ENCODE measurements at regions not wholly inside any gene's neighbourhood (a gene's known extent, or its start where the extent isn't known, plus 50 kb on each side); places are given as distances from the start of the nearest gene placed in this dataset.

GRCh38 chr7:79523436-79523835 is 70.0 kb upstream of the MAGI2 start:
- TF ChIP-seq, protein P1, sequence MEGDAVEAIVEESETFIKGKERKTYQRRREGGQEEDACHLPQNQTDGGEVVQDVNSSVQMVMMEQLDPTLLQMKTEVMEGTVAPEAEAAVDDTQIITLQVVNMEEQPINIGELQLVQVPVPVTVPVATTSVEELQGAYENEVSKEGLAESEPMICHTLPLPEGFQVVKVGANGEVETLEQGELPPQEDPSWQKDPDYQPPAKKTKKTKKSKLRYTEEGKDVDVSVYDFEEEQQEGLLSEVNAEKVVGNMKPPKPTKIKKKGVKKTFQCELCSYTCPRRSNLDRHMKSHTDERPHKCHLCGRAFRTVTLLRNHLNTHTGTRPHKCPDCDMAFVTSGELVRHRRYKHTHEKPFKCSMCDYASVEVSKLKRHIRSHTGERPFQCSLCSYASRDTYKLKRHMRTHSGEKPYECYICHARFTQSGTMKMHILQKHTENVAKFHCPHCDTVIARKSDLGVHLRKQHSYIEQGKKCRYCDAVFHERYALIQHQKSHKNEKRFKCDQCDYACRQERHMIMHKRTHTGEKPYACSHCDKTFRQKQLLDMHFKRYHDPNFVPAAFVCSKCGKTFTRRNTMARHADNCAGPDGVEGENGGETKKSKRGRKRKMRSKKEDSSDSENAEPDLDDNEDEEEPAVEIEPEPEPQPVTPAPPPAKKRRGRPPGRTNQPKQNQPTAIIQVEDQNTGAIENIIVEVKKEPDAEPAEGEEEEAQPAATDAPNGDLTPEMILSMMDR (IDR thresholded peaks at IDR 0.05), result no peak
- TF ChIP-seq POLR2AphosphoS5 (IDR thresholded peaks at IDR 0.05), result no peak

Data from prostate gland (tissue), 2 donors.